Liver (tissue), 3 donors: ENCODE measurements at regions not wholly inside any gene's neighbourhood (a gene's known extent, or its start where the extent isn't known, plus 50 kb on each side); places are given as distances from the start of the nearest gene placed in this dataset.

ENCODE experiments used
- GABPA ChIP-seq, 2 donors: IDR thresholded peaks in 1 of 2; conservative IDR thresholded peaks in 1 of 2; 2 replicates each; pipeline ENCODE4 v1.6.1; 2016; ENCODE audit warnings: antibody characterized with exemption in 2 of 2, mild to moderate bottlenecking in 1 of 2, moderate library complexity in 1 of 2
- JUND ChIP-seq, 2 donors: IDR thresholded peaks; 2 replicates each; pipeline ENCODE4 v1.6.1; 2016; ENCODE audit warnings: antibody characterized with exemption in 2 of 2
- MAX ChIP-seq: IDR thresholded peaks from 2 replicates; pipeline ENCODE4 v1.6.1; 2016; ENCODE audit warnings: antibody characterized with exemption
- NR2F2 ChIP-seq: IDR thresholded peaks from 2 replicates; pipeline ENCODE4 v1.6.1; 2016; ENCODE audit warnings: antibody characterized with exemption
- RAD21 ChIP-seq, 2 donors: IDR thresholded peaks; 2 replicates each; pipeline ENCODE4 v1.6.1; 2016; ENCODE audit warnings: antibody characterized with exemption in 2 of 2, mild to moderate bottlenecking in 2 of 2
- SP1 ChIP-seq: IDR thresholded peaks from 2 replicates; pipeline ENCODE4 v1.6.1; 2018; ENCODE audit warnings: antibody characterized with exemption, mild to moderate bottlenecking
- TAF1 ChIP-seq: conservative IDR thresholded peaks from 2 replicates; pipeline ENCODE4 v1.6.1; 2016; ENCODE audit warnings: antibody characterized with exemption, mild to moderate bottlenecking
- TF ChIP-seq, protein P1 (sequence below): fragments of 150-350 bp; IDR thresholded peaks from 2 replicates; pipeline ENCODE4 v1.5.1; 2017; ENCODE audit warnings: improper control_type of control experiment, low read depth, low read length; ENCODE audit not compliant: missing input control
- TF ChIP-seq, protein P2 (sequence below): IDR thresholded peaks from 2 replicates; pipeline ENCODE4 v1.6.1; 2016; ENCODE audit warnings: antibody characterized with exemption, mild to moderate bottlenecking
- donor health status: healthy.
- donor health status: healthy.

- TF ChIP-seq GABPA (IDR thresholded peaks at IDR 0.05 in 1 of 2, conservative IDR thresholded peaks at IDR 0.05 in 1 of 2) (no peak), MAX (no peak), JUND (IDR thresholded peaks at IDR 0.05) (no peak), RAD21 (IDR thresholded peaks at IDR 0.05) (no peak), TAF1 (no peak), SP1 (no peak), NR2F2 (no peak)
- TF ChIP-seq, protein P1, sequence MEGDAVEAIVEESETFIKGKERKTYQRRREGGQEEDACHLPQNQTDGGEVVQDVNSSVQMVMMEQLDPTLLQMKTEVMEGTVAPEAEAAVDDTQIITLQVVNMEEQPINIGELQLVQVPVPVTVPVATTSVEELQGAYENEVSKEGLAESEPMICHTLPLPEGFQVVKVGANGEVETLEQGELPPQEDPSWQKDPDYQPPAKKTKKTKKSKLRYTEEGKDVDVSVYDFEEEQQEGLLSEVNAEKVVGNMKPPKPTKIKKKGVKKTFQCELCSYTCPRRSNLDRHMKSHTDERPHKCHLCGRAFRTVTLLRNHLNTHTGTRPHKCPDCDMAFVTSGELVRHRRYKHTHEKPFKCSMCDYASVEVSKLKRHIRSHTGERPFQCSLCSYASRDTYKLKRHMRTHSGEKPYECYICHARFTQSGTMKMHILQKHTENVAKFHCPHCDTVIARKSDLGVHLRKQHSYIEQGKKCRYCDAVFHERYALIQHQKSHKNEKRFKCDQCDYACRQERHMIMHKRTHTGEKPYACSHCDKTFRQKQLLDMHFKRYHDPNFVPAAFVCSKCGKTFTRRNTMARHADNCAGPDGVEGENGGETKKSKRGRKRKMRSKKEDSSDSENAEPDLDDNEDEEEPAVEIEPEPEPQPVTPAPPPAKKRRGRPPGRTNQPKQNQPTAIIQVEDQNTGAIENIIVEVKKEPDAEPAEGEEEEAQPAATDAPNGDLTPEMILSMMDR, result no peak
- TF ChIP-seq, protein P2, sequence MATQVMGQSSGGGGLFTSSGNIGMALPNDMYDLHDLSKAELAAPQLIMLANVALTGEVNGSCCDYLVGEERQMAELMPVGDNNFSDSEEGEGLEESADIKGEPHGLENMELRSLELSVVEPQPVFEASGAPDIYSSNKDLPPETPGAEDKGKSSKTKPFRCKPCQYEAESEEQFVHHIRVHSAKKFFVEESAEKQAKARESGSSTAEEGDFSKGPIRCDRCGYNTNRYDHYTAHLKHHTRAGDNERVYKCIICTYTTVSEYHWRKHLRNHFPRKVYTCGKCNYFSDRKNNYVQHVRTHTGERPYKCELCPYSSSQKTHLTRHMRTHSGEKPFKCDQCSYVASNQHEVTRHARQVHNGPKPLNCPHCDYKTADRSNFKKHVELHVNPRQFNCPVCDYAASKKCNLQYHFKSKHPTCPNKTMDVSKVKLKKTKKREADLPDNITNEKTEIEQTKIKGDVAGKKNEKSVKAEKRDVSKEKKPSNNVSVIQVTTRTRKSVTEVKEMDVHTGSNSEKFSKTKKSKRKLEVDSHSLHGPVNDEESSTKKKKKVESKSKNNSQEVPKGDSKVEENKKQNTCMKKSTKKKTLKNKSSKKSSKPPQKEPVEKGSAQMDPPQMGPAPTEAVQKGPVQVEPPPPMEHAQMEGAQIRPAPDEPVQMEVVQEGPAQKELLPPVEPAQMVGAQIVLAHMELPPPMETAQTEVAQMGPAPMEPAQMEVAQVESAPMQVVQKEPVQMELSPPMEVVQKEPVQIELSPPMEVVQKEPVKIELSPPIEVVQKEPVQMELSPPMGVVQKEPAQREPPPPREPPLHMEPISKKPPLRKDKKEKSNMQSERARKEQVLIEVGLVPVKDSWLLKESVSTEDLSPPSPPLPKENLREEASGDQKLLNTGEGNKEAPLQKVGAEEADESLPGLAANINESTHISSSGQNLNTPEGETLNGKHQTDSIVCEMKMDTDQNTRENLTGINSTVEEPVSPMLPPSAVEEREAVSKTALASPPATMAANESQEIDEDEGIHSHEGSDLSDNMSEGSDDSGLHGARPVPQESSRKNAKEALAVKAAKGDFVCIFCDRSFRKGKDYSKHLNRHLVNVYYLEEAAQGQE, result no peak
Measured at GRCh38 chr4:125020089-125021034, 294.4 kb upstream of the FAT4 start.
